A549 (cell line): ENCODE measurements at regions not wholly inside any gene's neighbourhood (a gene's known extent, or its start where the extent isn't known, plus 50 kb on each side); places are given as distances from the start of the nearest gene placed in this dataset.
"Not testable (repeated sequence)": the region's sequence is repeated elsewhere in the genome, so short reads cannot be mapped to it uniquely, and the experiment has no call there.

Experiments used
- ATAC-seq, 2 experiments: fragments of 200-7000 bp in 1 of 2; fragments of >200 bp in 1 of 2; cut with Nextera tagmentation in 1 of 2; cut with Tn5 transposase in 1 of 2; 3 replicates each; pipeline versions ENCODE4 v1.8.0 to v1.9.1; 2018 to 2020; ENCODE audit warnings: mild to moderate bottlenecking in 1 of 2, moderate library complexity in 1 of 2
- CTCF ChIA-PET: fragments of 300-600 bp; sonication (Branson Sonifier 250); formaldehyde crosslinking; extraction: SDS; loops from one replicate; lab custom pipeline; 2021; ENCODE audit warnings: antibody characterized with exemption, inconsistent platforms; lab: Yijun Ruan, JAX
- POLR2A ChIA-PET: fragments of 350-600 bp; formaldehyde crosslinking; extraction: SDS; loops from one replicate; lab custom pipeline; 2021; ENCODE audit warnings: antibody characterized with exemption, inconsistent platforms; lab: Yijun Ruan, JAX
- DNase-seq, 2 experiments: peaks; one replicate each; pipeline versions ENCODE4 v3.0.0 to v3.0.0-alpha.2; 2011 to 2016; ENCODE audit warnings: low read depth in 1 of 2, low spot score in 1 of 2
- FAIRE-seq: peaks from 2 replicates; lab custom pipeline; 2011; peaks lifted over from hg19 to GRCh38; lab: Jason Lieb, UNC
- H3K27ac ChIP-seq, 2 experiments: fragments of >200 bp; sonication (Bioruptor Twin); formaldehyde crosslinking; 3 replicates each; pipeline ENCODE4 v1.5.1; 2016 to 2017
- H3K4me1 ChIP-seq: fragments of >200 bp; sonication (Bioruptor Twin); formaldehyde crosslinking; 3 replicates; pipeline ENCODE4 v1.6.1; 2016
- H3K4me2 ChIP-seq: fragments of >200 bp; sonication (Bioruptor Twin); formaldehyde crosslinking; 3 replicates; pipeline ENCODE4 v1.6.1; 2016
- H3K4me3 ChIP-seq: fragments of >200 bp; sonication (Bioruptor Twin); formaldehyde crosslinking; 3 replicates; pipeline ENCODE4 v1.5.1; 2016
- H3K9me3 ChIP-seq: fragments of >200 bp; sonication (Bioruptor Twin); formaldehyde crosslinking; 3 replicates; pipeline ENCODE4 v1.6.1; 2016
- BHLHE40 ChIP-seq: IDR thresholded peaks from 2 replicates; pipeline ENCODE4 v1.6.1; 2012; ENCODE audit warnings: low read depth, low read length, inconsistent platforms
- EHF ChIP-seq: fragments of 250-450 bp; sonication (Bioruptor Pico); IDR thresholded peaks from 2 replicates; pipeline ENCODE4 v1.5.0; 2020; ENCODE audit warnings: mild to moderate bottlenecking
- EP300 ChIP-seq, 2 experiments: fragments of >200 bp; sonication (Bioruptor Twin); formaldehyde crosslinking; IDR thresholded peaks; 2 replicates in 1 of 2; 3 replicates in 1 of 2; pipeline ENCODE4 v1.6.1; 2016 to 2017
- ESRRA ChIP-seq: fragments of 150-350 bp; IDR thresholded peaks from 2 replicates; pipeline ENCODE4 v1.6.1; 2014; ENCODE audit warnings: mild to moderate bottlenecking, low read length, borderline replicate concordance
- FOSL2 ChIP-seq, 2 experiments: fragments of 450-650 bp in 1 of 2; fragments of >200 bp in 1 of 2; sonication (Bioruptor Twin) in 1 of 2; formaldehyde crosslinking; IDR thresholded peaks; 2 replicates each; pipeline versions ENCODE4 v1.5.0 to v1.6.1; 2016 to 2020; ENCODE audit warnings: mild to moderate bottlenecking in 1 of 2, moderate library complexity in 1 of 2
- HDAC2 ChIP-seq: fragments of 200-600 bp; sonication (generic); IDR thresholded peaks from 2 replicates; pipeline ENCODE4 v1.6.1; 2016
- HEYL ChIP-seq: fragments of 250-450 bp; sonication (Bioruptor Pico); IDR thresholded peaks from 2 replicates; pipeline ENCODE4 v1.8.0; 2021; ENCODE audit warnings: mild to moderate bottlenecking, moderate library complexity
- HOXA7 ChIP-seq: fragments of 250-450 bp; sonication (Bioruptor Pico); IDR thresholded peaks from 2 replicates; pipeline ENCODE4 v1.5.0; 2020; ENCODE audit warnings: mild to moderate bottlenecking, moderate library complexity
- HOXB13 ChIP-seq: fragments of 250-450 bp; sonication (Bioruptor Pico); IDR thresholded peaks from 2 replicates; pipeline ENCODE4 v1.5.0; 2020; ENCODE audit warnings: low read depth, mild to moderate bottlenecking, moderate library complexity
- JUN ChIP-seq, 2 experiments: fragments of >200 bp; sonication (Bioruptor Twin); formaldehyde crosslinking; IDR thresholded peaks; 2 replicates in 1 of 2; 3 replicates in 1 of 2; pipeline ENCODE4 v1.6.1; 2016 to 2017
- JUNB ChIP-seq: fragments of >200 bp; sonication (Bioruptor Twin); formaldehyde crosslinking; IDR thresholded peaks from 2 replicates; pipeline ENCODE4 v1.6.1; 2016
- RAD21 ChIP-seq, 2 experiments: fragments of >200 bp in 1 of 2; sonication (Bioruptor Twin) in 1 of 2; formaldehyde crosslinking in 1 of 2; IDR thresholded peaks in 1 of 2; conservative IDR thresholded peaks in 1 of 2; 2 replicates in 1 of 2; 3 replicates in 1 of 2; pipeline ENCODE4 v1.6.1; 2012 to 2018; ENCODE audit warnings: inconsistent platforms in 1 of 2
- RFX5 ChIP-seq: fragments of 450-650 bp; IDR thresholded peaks from 2 replicates; pipeline ENCODE4 v1.7.1; 2014; ENCODE audit warnings: antibody characterized with exemption, mild to moderate bottlenecking, moderate library complexity
- SMC3 ChIP-seq: fragments of >200 bp; sonication (Bioruptor Twin); formaldehyde crosslinking; IDR thresholded peaks from 3 replicates; pipeline ENCODE4 v1.6.1; 2018; ENCODE audit warnings: inconsistent platforms
- ZFP36 ChIP-seq: fragments of 450-650 bp; IDR thresholded peaks from 2 replicates; pipeline ENCODE4 v1.6.1; 2014; ENCODE audit warnings: borderline replicate concordance; ENCODE audit not compliant: partially characterized antibody
- WGBS: methylation state at CpG from one replicate; pipeline ENCODE4 v1.1.6; 2017; ENCODE audit errors: missing lambda C conversion rate; 5-methylcytosine and 5-hydroxymethylcytosine counted together
- TF ChIP-seq, protein P1 (sequence below): fragments of >200 bp; sonication (Bioruptor Twin); formaldehyde crosslinking; IDR thresholded peaks from 3 replicates; pipeline ENCODE4 v1.5.1; 2016
- TF ChIP-seq, protein P2 (sequence below): fragments of 450-650 bp; IDR thresholded peaks from 2 replicates; pipeline ENCODE4 v1.6.1; 2014; ENCODE audit warnings: antibody characterized with exemption
- TF ChIP-seq, protein P3 (sequence below): fragments of 150-350 bp; IDR thresholded peaks from 2 replicates; pipeline ENCODE4 v1.6.1; 2014; ENCODE audit warnings: low read depth, mild to moderate bottlenecking, low read length
- TF ChIP-seq, protein P4 (sequence below): IDR thresholded peaks from 2 replicates; pipeline ENCODE4 v1.6.1; 2012
- TF ChIP-seq, protein P5 (sequence below): fragments of 250-450 bp; sonication (Bioruptor Pico); IDR thresholded peaks from 2 replicates; pipeline ENCODE4 v1.5.0; 2021; ENCODE audit warnings: mild to moderate bottlenecking, moderate library complexity, borderline replicate concordance

DNA sequence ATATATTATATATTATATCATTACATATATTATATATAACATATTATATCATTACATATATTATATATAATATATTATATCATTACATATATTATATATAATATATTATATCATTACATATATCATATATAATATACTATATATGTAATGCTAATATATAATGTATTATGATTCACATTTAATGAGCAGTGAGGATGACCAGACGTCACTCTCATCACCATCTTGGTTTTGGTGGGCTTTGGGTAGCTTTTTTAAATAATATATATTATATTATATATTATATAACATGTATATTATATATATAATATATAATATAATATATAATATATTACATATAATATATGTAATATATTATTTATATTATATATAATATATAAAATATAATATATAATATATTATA lies 1189.4 kb upstream of the AUTS2 start:
- no peak for TF ChIP-seq FOSL2 (IDR thresholded peaks at IDR 0.05)
- TF ChIP-seq FOSL2 (CRISPR knock-in tag; IDR thresholded peaks at IDR 0.05): no peak
- no peak for TF ChIP-seq RFX5
- no peak for TF ChIP-seq SMC3
- no peak for TF ChIP-seq HOXA7 (CRISPR knock-in tag)
- TF ChIP-seq RAD21 (conservative IDR thresholded peaks at IDR 0.05 in 1 of 2, IDR thresholded peaks at IDR 0.05 in 1 of 2): no peak
- TF ChIP-seq, protein P1, sequence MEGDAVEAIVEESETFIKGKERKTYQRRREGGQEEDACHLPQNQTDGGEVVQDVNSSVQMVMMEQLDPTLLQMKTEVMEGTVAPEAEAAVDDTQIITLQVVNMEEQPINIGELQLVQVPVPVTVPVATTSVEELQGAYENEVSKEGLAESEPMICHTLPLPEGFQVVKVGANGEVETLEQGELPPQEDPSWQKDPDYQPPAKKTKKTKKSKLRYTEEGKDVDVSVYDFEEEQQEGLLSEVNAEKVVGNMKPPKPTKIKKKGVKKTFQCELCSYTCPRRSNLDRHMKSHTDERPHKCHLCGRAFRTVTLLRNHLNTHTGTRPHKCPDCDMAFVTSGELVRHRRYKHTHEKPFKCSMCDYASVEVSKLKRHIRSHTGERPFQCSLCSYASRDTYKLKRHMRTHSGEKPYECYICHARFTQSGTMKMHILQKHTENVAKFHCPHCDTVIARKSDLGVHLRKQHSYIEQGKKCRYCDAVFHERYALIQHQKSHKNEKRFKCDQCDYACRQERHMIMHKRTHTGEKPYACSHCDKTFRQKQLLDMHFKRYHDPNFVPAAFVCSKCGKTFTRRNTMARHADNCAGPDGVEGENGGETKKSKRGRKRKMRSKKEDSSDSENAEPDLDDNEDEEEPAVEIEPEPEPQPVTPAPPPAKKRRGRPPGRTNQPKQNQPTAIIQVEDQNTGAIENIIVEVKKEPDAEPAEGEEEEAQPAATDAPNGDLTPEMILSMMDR: no peak
- TF ChIP-seq BHLHE40: no peak
- no peak for TF ChIP-seq HDAC2
- TF ChIP-seq JUNB: no peak
- TF ChIP-seq HOXB13 (CRISPR knock-in tag): no peak
- TF ChIP-seq HEYL (CRISPR knock-in tag): no peak
- TF ChIP-seq, protein P2, sequence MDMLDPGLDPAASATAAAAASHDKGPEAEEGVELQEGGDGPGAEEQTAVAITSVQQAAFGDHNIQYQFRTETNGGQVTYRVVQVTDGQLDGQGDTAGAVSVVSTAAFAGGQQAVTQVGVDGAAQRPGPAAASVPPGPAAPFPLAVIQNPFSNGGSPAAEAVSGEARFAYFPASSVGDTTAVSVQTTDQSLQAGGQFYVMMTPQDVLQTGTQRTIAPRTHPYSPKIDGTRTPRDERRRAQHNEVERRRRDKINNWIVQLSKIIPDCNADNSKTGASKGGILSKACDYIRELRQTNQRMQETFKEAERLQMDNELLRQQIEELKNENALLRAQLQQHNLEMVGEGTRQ: no peak
- no peak for TF ChIP-seq EHF (CRISPR knock-in tag)
- TF ChIP-seq, protein P3, sequence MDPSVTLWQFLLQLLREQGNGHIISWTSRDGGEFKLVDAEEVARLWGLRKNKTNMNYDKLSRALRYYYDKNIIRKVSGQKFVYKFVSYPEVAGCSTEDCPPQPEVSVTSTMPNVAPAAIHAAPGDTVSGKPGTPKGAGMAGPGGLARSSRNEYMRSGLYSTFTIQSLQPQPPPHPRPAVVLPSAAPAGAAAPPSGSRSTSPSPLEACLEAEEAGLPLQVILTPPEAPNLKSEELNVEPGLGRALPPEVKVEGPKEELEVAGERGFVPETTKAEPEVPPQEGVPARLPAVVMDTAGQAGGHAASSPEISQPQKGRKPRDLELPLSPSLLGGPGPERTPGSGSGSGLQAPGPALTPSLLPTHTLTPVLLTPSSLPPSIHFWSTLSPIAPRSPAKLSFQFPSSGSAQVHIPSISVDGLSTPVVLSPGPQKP: no peak
- TF ChIP-seq, protein P4, sequence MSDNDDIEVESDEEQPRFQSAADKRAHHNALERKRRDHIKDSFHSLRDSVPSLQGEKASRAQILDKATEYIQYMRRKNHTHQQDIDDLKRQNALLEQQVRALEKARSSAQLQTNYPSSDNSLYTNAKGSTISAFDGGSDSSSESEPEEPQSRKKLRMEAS: no peak
- no peak for TF ChIP-seq EP300 (IDR thresholded peaks at IDR 0.05)
- no peak for TF ChIP-seq ZFP36
- TF ChIP-seq, protein P5, sequence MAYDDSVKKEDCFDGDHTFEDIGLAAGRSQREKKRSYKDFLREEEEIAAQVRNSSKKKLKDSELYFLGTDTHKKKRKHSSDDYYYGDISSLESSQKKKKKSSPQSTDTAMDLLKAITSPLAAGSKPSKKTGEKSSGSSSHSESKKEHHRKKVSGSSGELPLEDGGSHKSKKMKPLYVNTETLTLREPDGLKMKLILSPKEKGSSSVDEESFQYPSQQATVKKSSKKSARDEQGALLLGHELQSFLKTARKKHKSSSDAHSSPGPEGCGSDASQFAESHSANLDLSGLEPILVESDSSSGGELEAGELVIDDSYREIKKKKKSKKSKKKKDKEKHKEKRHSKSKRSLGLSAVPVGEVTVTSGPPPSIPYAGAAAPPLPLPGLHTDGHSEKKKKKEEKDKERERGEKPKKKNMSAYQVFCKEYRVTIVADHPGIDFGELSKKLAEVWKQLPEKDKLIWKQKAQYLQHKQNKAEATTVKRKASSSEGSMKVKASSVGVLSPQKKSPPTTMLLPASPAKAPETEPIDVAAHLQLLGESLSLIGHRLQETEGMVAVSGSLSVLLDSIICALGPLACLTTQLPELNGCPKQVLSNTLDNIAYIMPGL (CRISPR knock-in tag): no peak
- Histone ChIP-seq H3K4me2 (no peak overlapping the region), H3K4me1 (no peaks in the 10 kb centered on the region), H3K27ac (no peak overlapping the region), H3K4me3 (no peak overlapping the region), H3K9me3 (no peaks in the 10 kb centered on the region)
- ChIA-PET CTCF (no interaction called here), POLR2A (no interaction called here)
- DNase-seq (no peak), ATAC-seq (no peak), FAIRE-seq (no peak)
- 8% methylated on average over 1 of the region's 1 CpG for WGBS

DNA sequence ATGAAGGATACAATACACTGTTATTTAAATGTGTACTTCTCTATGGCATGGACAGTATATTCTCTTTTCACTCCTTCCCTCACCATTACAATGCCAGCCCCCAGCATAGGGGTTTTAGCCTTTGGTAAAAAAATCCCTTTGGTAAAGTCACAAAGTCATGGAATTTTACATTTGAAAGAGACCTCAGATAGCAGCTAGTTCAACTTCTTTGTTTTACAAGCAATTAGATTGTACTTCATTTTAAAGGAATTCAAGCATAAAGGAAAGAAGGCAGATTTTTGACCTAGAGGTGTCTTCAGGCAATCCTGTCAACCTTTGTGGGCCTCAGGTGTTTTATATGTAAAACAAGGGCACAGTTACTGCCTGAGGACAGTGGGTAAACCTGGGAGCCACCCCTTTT lies 1188.4 kb upstream of the AUTS2 start:
- no peak overlapping the region for H3K4me3 ChIP-seq
- DNase-seq (no peak), ATAC-seq (no peak), FAIRE-seq (no peak)
- ChIA-PET CTCF (no interaction called here), POLR2A (no interaction called here)
- H3K4me2 ChIP-seq: no peak overlapping the region
- H3K4me1 ChIP-seq: no peaks in the 10 kb centered on the region
- no peak overlapping the region for H3K27ac ChIP-seq
- H3K9me3 ChIP-seq: no peaks in the 10 kb centered on the region
- no peak for TF ChIP-seq JUN (IDR thresholded peaks at IDR 0.05)
- TF ChIP-seq, protein P5 (CRISPR knock-in tag): no peak
- TF ChIP-seq ESRRA: no peak

DNA sequence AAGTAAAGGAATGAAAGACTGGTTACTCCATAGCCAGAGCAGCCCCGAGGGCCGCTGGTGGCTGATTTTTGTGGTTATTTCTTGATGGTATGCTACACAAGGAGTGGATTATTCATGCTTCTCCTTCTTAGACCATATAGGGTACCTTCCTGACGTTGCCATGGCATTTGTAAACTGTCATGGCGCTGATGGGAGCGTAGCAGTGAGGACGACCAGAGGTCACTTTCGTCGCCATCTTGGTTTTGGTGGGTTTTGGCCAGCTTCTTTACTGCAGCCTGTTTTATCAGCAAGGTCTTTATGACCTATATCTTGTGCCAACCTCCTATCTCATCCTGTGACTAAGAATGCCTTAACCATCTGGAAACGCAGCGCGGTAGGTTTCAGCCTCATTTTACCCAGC lies 1187.6 kb upstream of the AUTS2 start:
- H3K4me2 ChIP-seq, FAIRE-seq, POLR2A ChIA-PET, H3K4me1 ChIP-seq, ATAC-seq, H3K4me3 ChIP-seq, H3K9me3 ChIP-seq, DNase-seq, H3K27ac ChIP-seq: not testable (repeated sequence)
- CTCF ChIA-PET: interaction anchor here (0.6 kb wide), 1 partner anchor 1108 kb away, joined by 3 read pairs; no protein-coding TSS in a partner anchor
- WGBS: 76% methylated on average over 11 of the region's 11 CpGs
